PC-9 (cell line): ENCODE measurements at regions not wholly inside any gene's neighbourhood (a gene's known extent, or its start where the extent isn't known, plus 50 kb on each side); places are given as distances from the start of the nearest gene placed in this dataset.

Experiments
- CTCF ChIP-seq: fragments of 200-600 bp; sonication (generic); conservative IDR thresholded peaks from 2 replicates; pipeline ENCODE4 v1.6.1; 2017; ENCODE audit warnings: mixed run types, antibody characterized with exemption, mild to moderate bottlenecking, moderate library complexity
- EZH2 ChIP-seq: fragments of 200-600 bp; sonication (generic); IDR thresholded peaks from 2 replicates; pipeline ENCODE4 v1.8.0; 2017; ENCODE audit warnings: antibody characterized with exemption, low read depth

- TF ChIP-seq CTCF (no peak), EZH2 (no peak)
These were observed 93.3 kb downstream of the PERP start for GRCh38 chr6:138013959-138014358.
